ENCODE measurements at regions not wholly inside any gene's neighbourhood (a gene's known extent, or its start where the extent isn't known, plus 50 kb on each side); places are given as distances from the start of the nearest gene placed in this dataset.

GRCh38 chr2:22530131-22530530 is 854.8 kb upstream of the KLHL29 start:
- Histone ChIP-seq H3K9me3 (replicated peaks in 1 of 11) (peaks cover 0 to 11% (median 6%) of the 10 kb centered on the region in 11 experiments; a peak in 5 of 22 replicates), H3K36me3 (no peaks in the 10 kb centered on the region), H3K27ac (no peak overlapping the region), H3K27me3 (no peaks in the 10 kb centered on the region), H3K4me2 (no peak overlapping the region), H3K4me1 (no peaks in the 10 kb centered on the region), H3K9ac (no peak overlapping the region), H3K4me3 (no peak overlapping the region), H4K20me1 (no peaks in the 10 kb centered on the region)
- TF ChIP-seq Cebpa-rat (IDR thresholded peaks at IDR 0.05), result no peak

GRCh38 chr2:22536133-22536532 is 848.8 kb upstream of the KLHL29 start:
- Histone ChIP-seq H3K36me3 (no peaks in the 10 kb centered on the region), H3K9ac (no peak overlapping the region), H4K20me1 (no peaks in the 10 kb centered on the region), H3K4me1 (no peaks in the 10 kb centered on the region), H3K4me3 (no peak overlapping the region), H3K27me3 (no peaks in the 10 kb centered on the region), H3K4me2 (no peak overlapping the region), H3K9me3 (replicated peaks in 1 of 11) (peaks cover 0 to 8% (median 0%) of the 10 kb centered on the region in 11 experiments; a peak in 2 of 22 replicates), H3K27ac (no peak overlapping the region)
- TF ChIP-seq Cebpa-rat (IDR thresholded peaks at IDR 0.05), result no peak

GRCh38 chr2:22554453-22554852 is 830.5 kb upstream of the KLHL29 start:
- Histone ChIP-seq H3K9me3 (replicated peaks in 1 of 11) (no peaks in the 10 kb centered on the region), H3K4me3 (no peak overlapping the region), H3K4me2 (no peak overlapping the region), H3K27me3 (no peaks in the 10 kb centered on the region), H3K36me3 (no peaks in the 10 kb centered on the region), H3K9ac (no peak overlapping the region), H3K27ac (no peak overlapping the region), H4K20me1 (no peaks in the 10 kb centered on the region), H3K4me1 (no peaks in the 10 kb centered on the region)
- TF ChIP-seq Cebpa-rat (IDR thresholded peaks at IDR 0.05), result no peak

- Histone ChIP-seq H3K4me2 (no peak overlapping the region), H3K9ac (no peak overlapping the region), H3K4me1 (no peaks in the 10 kb centered on the region), H3K27ac (no peak overlapping the region), H4K20me1 (no peaks in the 10 kb centered on the region), H3K36me3 (no peaks in the 10 kb centered on the region), H3K27me3 (no peaks in the 10 kb centered on the region), H3K9me3 (replicated peaks in 1 of 11) (no peaks in the 10 kb centered on the region), H3K4me3 (no peak overlapping the region)
- TF ChIP-seq Cebpa-rat (IDR thresholded peaks at IDR 0.05), result no peak
These were observed 827.6 kb upstream of the KLHL29 start for GRCh38 chr2:22557406-22557805.

GRCh38 chr2:22560021-22560420 is 825.0 kb upstream of the KLHL29 start:
- TF ChIP-seq Cebpa-rat (IDR thresholded peaks at IDR 0.05), result no peak
- Histone ChIP-seq H3K9me3 (replicated peaks in 1 of 11) (no peaks in the 10 kb centered on the region), H3K4me2 (no peak overlapping the region), H3K4me3 (no peak overlapping the region), H3K27ac (no peak overlapping the region), H3K27me3 (no peaks in the 10 kb centered on the region), H3K9ac (no peak overlapping the region), H3K36me3 (no peaks in the 10 kb centered on the region), H3K4me1 (no peaks in the 10 kb centered on the region), H4K20me1 (no peaks in the 10 kb centered on the region)

GRCh38 chr2:22579341-22579740 is 805.6 kb upstream of the KLHL29 start:
- Histone ChIP-seq H3K4me2 (no peak overlapping the region), H3K9me3 (replicated peaks in 1 of 11) (peaks cover 29 to 36% (median 32%) of the 10 kb centered on the region in 11 experiments), H3K9ac (no peak overlapping the region), H3K27ac (no peak overlapping the region), H3K4me3 (no peak overlapping the region), H3K27me3 (no peaks in the 10 kb centered on the region), H4K20me1 (no peaks in the 10 kb centered on the region), H3K4me1 (no peaks in the 10 kb centered on the region), H3K36me3 (peaks cover 0 to 4% (median 0%) of the 10 kb centered on the region in 11 experiments; a peak in 1 of 22 replicates)
- TF ChIP-seq Cebpa-rat (IDR thresholded peaks at IDR 0.05), result no peak

GRCh38 chr2:22582107-22582506 is 802.9 kb upstream of the KLHL29 start:
- H3K9ac ChIP-seq, result no peak overlapping the region
- peaks cover 29 to 39% (median 32%) of the 10 kb centered on the region in 11 experiments for H3K9me3 ChIP-seq (replicated peaks in 1 of 11)
- peak overlapping the region in 4 of 10 experiments; percentile 4 to 36 (median 12); a peak in 3 of 20 replicates for H3K4me3 ChIP-seq
- H3K36me3 ChIP-seq, result peaks cover 0 to 4% (median 0%) of the 10 kb centered on the region in 11 experiments; a peak in 1 of 22 replicates
- no peaks in the 10 kb centered on the region for H3K4me1 ChIP-seq
- H3K27me3 ChIP-seq, result no peaks in the 10 kb centered on the region
- H3K27ac ChIP-seq, result no peak overlapping the region
- no peak for TF ChIP-seq Cebpa-rat (IDR thresholded peaks at IDR 0.05)
- H4K20me1 ChIP-seq, result no peaks in the 10 kb centered on the region
- H3K4me2 ChIP-seq, result no peak overlapping the region

- Histone ChIP-seq H3K4me3 (no peak overlapping the region), H3K9me3 (replicated peaks in 1 of 11) (peaks cover under 1 to 13% (median 8%) of the 10 kb centered on the region in 11 experiments; a peak in 13 of 22 replicates), H4K20me1 (no peaks in the 10 kb centered on the region), H3K4me2 (no peak overlapping the region), H3K9ac (no peak overlapping the region), H3K27ac (no peak overlapping the region), H3K4me1 (no peaks in the 10 kb centered on the region), H3K27me3 (no peaks in the 10 kb centered on the region), H3K36me3 (no peaks in the 10 kb centered on the region)
- TF ChIP-seq Cebpa-rat (IDR thresholded peaks at IDR 0.05), result no peak
These were observed 788.7 kb upstream of the KLHL29 start for GRCh38 chr2:22596306-22596705.

GRCh38 chr2:22600156-22600555 is 784.8 kb upstream of the KLHL29 start:
- no peaks in the 10 kb centered on the region for H3K36me3 ChIP-seq
- H3K27ac ChIP-seq, result no peak overlapping the region
- H3K27me3 ChIP-seq, result no peaks in the 10 kb centered on the region
- H3K9me3 ChIP-seq (replicated peaks in 1 of 11), result no peaks in the 10 kb centered on the region
- no peaks in the 10 kb centered on the region for H3K4me1 ChIP-seq
- no peak overlapping the region for H3K9ac ChIP-seq
- H4K20me1 ChIP-seq, result no peaks in the 10 kb centered on the region
- TF ChIP-seq Cebpa-rat (IDR thresholded peaks at IDR 0.05), result no peak
- no peak overlapping the region for H3K4me3 ChIP-seq
- no peak overlapping the region for H3K4me2 ChIP-seq

- H3K9ac ChIP-seq, result no peak overlapping the region
- no peaks in the 10 kb centered on the region for H3K4me1 ChIP-seq
- no peak overlapping the region for H3K27ac ChIP-seq
- H3K9me3 ChIP-seq (replicated peaks in 1 of 11), result no peaks in the 10 kb centered on the region
- H3K27me3 ChIP-seq, result no peaks in the 10 kb centered on the region
- H3K4me2 ChIP-seq, result no peak overlapping the region
- H3K36me3 ChIP-seq, result no peaks in the 10 kb centered on the region
- TF ChIP-seq Cebpa-rat (IDR thresholded peaks at IDR 0.05), result no peak
- H3K4me3 ChIP-seq, result no peak overlapping the region
- H4K20me1 ChIP-seq, result no peaks in the 10 kb centered on the region
These were observed 784.0 kb upstream of the KLHL29 start for GRCh38 chr2:22600999-22601398.
